ENCODE measurements at regions not wholly inside any gene's neighbourhood (a gene's known extent, or its start where the extent isn't known, plus 50 kb on each side); places are given as distances from the start of the nearest gene placed in this dataset.

DNA sequence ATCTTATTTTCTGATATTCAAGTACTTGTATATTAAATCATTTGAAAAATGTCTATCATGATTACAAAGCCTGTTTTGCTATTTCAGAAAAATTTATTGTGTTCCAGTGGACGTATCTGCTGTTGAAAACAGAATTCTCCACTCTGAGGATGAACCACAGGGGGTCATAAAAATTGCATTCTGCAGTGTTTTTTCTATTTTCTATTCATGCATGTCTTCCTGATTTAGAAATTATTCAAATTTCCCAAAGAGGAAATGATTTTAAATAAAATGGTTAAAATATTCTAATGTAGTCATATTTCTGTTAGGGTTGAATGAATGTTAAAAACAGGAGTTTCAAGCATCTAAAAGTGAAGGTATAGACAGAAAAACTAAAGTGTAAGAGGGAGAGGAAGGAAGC, 111.5 kb upstream of the ANKRD55 start:
- TF ChIP-seq, protein P1, sequence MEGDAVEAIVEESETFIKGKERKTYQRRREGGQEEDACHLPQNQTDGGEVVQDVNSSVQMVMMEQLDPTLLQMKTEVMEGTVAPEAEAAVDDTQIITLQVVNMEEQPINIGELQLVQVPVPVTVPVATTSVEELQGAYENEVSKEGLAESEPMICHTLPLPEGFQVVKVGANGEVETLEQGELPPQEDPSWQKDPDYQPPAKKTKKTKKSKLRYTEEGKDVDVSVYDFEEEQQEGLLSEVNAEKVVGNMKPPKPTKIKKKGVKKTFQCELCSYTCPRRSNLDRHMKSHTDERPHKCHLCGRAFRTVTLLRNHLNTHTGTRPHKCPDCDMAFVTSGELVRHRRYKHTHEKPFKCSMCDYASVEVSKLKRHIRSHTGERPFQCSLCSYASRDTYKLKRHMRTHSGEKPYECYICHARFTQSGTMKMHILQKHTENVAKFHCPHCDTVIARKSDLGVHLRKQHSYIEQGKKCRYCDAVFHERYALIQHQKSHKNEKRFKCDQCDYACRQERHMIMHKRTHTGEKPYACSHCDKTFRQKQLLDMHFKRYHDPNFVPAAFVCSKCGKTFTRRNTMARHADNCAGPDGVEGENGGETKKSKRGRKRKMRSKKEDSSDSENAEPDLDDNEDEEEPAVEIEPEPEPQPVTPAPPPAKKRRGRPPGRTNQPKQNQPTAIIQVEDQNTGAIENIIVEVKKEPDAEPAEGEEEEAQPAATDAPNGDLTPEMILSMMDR (IDR thresholded peaks at IDR 0.05 in 4 of 5, conservative IDR thresholded peaks at IDR 0.05 in 1 of 5) = no peak
- TF ChIP-seq POLR2A (IDR thresholded peaks at IDR 0.05) = no peak

Measured in gastrocnemius medialis (tissue), 4 donors.